ENCODE measurements at regions not wholly inside any gene's neighbourhood (a gene's known extent, or its start where the extent isn't known, plus 50 kb on each side); places are given as distances from the start of the nearest gene placed in this dataset.

DNA sequence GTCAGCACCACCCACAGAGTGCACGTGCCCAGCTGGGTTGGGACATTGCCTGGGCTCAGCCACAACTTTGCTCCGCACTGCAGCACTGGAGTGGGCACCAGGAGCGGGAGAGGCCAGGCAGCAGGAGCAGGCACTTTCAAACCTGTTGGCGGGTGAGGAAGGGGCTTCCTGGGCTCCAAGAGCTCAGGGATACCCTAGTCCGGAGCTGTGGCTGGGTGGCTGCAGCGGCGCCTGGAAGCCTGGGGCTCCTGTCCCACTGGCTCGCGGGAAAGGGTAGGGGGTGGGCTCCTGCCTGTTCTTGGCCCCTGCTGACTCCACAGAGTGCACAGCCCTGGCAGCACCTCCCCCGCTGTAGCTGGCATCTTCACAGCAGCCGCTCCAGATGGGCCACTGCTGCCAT is 417.6 kb upstream of the RGMA start:
- TF ChIP-seq, protein P1, sequence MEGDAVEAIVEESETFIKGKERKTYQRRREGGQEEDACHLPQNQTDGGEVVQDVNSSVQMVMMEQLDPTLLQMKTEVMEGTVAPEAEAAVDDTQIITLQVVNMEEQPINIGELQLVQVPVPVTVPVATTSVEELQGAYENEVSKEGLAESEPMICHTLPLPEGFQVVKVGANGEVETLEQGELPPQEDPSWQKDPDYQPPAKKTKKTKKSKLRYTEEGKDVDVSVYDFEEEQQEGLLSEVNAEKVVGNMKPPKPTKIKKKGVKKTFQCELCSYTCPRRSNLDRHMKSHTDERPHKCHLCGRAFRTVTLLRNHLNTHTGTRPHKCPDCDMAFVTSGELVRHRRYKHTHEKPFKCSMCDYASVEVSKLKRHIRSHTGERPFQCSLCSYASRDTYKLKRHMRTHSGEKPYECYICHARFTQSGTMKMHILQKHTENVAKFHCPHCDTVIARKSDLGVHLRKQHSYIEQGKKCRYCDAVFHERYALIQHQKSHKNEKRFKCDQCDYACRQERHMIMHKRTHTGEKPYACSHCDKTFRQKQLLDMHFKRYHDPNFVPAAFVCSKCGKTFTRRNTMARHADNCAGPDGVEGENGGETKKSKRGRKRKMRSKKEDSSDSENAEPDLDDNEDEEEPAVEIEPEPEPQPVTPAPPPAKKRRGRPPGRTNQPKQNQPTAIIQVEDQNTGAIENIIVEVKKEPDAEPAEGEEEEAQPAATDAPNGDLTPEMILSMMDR (IDR thresholded peaks at IDR 0.05): no peak
- TF ChIP-seq POLR2A (IDR thresholded peaks at IDR 0.05): no peak

All from testis (tissue), 2 donors.